ENCODE measurements at regions not wholly inside any gene's neighbourhood (a gene's known extent, or its start where the extent isn't known, plus 50 kb on each side); places are given as distances from the start of the nearest gene placed in this dataset.

DNA sequence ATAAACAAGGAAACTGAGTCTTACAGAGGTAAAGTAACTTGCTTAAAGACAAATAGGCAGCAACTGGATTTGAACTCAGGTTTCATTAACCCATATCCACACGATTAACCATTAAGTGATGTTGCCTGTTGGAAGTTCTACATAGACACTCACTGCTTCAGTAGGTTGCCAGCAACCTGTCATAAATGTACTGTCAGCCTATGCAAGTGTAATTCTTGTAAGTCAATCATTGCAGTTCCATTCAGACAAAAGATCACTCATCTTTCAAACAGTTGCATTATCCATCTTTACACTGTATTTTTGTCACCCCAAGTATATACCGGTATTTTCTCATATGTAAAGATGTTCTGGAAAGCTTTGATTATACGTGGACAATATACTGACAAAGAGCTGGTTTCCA, 676.9 kb upstream of the PCDH20 start:
- Histone ChIP-seq H3K27ac (ENCODE audit: low read length) (no peak overlapping the region), H3K36me3 (ENCODE audit: control insufficient read depth, insufficient read depth, low read length) (no peaks in the 10 kb centered on the region), H3K9me3 (ENCODE audit: control insufficient read depth, low read depth, low read length) (no peaks in the 10 kb centered on the region), H3K4me3 (ENCODE audit: low read length) (no peak overlapping the region), H3K27me3 (ENCODE audit: control insufficient read depth, insufficient read depth, low read length) (no peaks in the 10 kb centered on the region), H3K4me1 (ENCODE audit: control insufficient read depth, insufficient read depth, low read length) (no peaks in the 10 kb centered on the region)
- DNase-seq = no peak
- 100% methylated on average over 1 of the region's 3 CpGs for WGBS (ENCODE audit: insufficient coverage, low lambda C conversion rate)

DNA sequence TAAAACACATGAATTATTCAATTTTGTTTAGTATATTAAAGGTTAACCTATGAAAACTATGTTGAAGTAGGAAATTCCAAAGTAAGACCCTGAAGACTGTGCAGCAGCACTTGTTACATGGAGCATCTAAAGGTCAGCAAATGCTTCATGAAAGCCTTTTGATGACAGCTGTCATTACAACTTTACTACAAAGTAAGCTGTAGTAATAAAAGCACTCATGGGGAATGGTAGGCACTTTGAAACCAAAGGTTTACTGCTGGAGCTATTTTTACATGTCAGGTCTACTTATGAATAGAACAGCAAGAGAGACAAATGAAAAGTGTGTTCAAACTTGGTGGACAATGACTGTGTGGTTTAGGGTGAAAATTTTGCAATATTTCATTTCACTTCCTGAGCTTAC, 672.5 kb upstream of the PCDH20 start:
- Histone ChIP-seq H3K36me3 (ENCODE audit: control insufficient read depth, insufficient read depth, low read length) (no peaks in the 10 kb centered on the region), H3K27me3 (ENCODE audit: control insufficient read depth, insufficient read depth, low read length) (no peaks in the 10 kb centered on the region), H3K4me1 (ENCODE audit: control insufficient read depth, insufficient read depth, low read length) (no peaks in the 10 kb centered on the region), H3K27ac (ENCODE audit: low read length) (no peak overlapping the region), H3K4me3 (ENCODE audit: low read length) (no peak overlapping the region), H3K9me3 (ENCODE audit: control insufficient read depth, low read depth, low read length) (no peaks in the 10 kb centered on the region)
- DNase-seq = no peak

DNA sequence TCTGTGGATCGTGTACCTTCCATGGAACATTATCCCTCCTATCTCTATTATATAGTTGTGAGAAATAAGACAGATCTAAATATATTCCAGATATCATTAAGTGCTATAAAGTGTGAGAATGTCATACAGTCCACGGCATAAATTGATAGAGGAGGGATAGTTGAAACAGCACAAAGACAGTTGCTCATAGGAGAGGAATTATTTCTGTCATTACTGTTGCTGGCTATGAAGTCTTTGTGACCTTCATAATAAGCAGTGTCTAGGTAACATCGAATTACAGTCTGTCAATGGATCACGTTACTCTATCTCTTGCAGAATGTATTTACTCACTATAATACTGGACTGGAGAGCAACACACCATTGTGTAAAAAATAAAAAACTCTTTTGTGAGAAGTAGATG, 671.5 kb upstream of the PCDH20 start:
- WGBS (ENCODE audit: insufficient coverage, low lambda C conversion rate) = no CpG with 5 or more reads among the region's 4 CpGs
- Histone ChIP-seq H3K9me3 (ENCODE audit: control insufficient read depth, low read depth, low read length) (no peaks in the 10 kb centered on the region), H3K4me1 (ENCODE audit: control insufficient read depth, insufficient read depth, low read length) (no peaks in the 10 kb centered on the region), H3K27me3 (ENCODE audit: control insufficient read depth, insufficient read depth, low read length) (no peaks in the 10 kb centered on the region), H3K4me3 (ENCODE audit: low read length) (no peak overlapping the region), H3K27ac (ENCODE audit: low read length) (no peak overlapping the region), H3K36me3 (ENCODE audit: control insufficient read depth, insufficient read depth, low read length) (no peaks in the 10 kb centered on the region)
- no peak for DNase-seq

DNA sequence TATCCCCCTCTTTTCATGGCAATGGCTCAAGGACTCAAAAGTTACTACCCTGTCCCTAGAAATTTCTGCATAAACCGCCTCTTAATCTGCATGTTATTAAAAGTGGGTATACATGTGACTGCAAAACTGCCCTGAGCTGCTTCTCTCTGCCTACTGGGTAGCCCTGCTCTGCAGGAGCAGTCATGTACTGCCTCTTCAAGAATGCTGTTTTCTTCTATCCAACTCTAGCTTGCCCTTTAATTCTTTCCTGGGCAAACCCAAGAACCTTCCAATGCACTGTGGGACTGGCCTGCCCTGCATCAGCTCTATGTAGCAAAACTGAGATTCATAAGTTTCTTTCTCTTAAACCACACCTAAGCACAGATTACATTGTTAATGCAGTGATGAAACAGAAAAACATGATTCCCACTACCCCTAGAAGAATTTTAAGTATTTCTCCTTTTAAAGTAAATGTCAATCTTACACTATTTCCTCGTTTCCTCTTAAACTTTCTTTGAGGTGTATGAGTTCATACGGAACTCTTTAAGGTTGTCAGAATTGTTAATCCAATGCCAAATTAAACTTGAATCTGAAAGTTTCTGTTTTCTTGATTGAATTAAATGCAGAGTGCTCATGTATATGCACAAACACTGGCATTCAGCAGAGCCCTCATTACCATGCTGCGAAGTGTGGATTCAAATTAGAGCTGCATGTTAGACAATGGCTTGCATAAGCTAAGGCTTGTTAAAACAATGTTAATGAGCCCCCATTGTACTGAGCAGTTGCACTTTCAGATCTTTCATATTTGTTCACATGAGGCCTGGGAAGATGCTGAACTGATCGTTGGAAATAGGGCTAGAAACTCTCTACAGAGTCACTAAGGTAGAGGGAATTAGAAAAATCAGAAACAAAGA, 669.9 kb upstream of the PCDH20 start:
- no peaks in the 10 kb centered on the region for H3K36me3 ChIP-seq (ENCODE audit: control insufficient read depth, insufficient read depth, low read length)
- H3K27ac ChIP-seq (ENCODE audit: low read length) = no peak overlapping the region
- no peak for DNase-seq
- no peak overlapping the region for H3K4me3 ChIP-seq (ENCODE audit: low read length)
- no peaks in the 10 kb centered on the region for H3K27me3 ChIP-seq (ENCODE audit: control insufficient read depth, insufficient read depth, low read length)
- H3K9me3 ChIP-seq (ENCODE audit: control insufficient read depth, low read depth, low read length) = no peaks in the 10 kb centered on the region
- WGBS (ENCODE audit: insufficient coverage, low lambda C conversion rate) = 77% methylated on average over 3 of the region's 5 CpGs
- H3K4me1 ChIP-seq (ENCODE audit: control insufficient read depth, insufficient read depth, low read length) = no peaks in the 10 kb centered on the region

DNA sequence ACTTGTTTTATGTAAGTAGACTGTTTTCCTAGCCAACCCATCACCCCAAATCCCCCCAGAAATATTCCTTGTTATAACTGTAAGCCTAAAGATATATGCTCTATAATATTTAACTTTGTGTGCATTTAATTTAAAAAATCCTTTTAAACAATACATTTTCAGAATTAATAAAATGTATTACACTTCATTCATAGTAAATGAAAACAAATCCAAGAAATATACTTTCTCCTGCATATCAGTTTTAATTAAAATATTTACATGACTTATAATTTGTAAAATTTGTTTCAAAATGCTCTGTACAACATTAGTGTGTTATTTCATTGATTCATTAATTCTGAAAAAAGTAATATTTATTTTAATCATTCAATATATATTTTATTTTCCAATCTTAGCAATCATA, 669.1 kb upstream of the PCDH20 start:
- no peaks in the 10 kb centered on the region for H3K27me3 ChIP-seq (ENCODE audit: control insufficient read depth, insufficient read depth, low read length)
- H3K4me3 ChIP-seq (ENCODE audit: low read length) = no peak overlapping the region
- H3K36me3 ChIP-seq (ENCODE audit: control insufficient read depth, insufficient read depth, low read length) = no peaks in the 10 kb centered on the region
- H3K9me3 ChIP-seq (ENCODE audit: control insufficient read depth, low read depth, low read length) = no peaks in the 10 kb centered on the region
- H3K27ac ChIP-seq (ENCODE audit: low read length) = no peak overlapping the region
- DNase-seq = no peak
- no peaks in the 10 kb centered on the region for H3K4me1 ChIP-seq (ENCODE audit: control insufficient read depth, insufficient read depth, low read length)

DNA sequence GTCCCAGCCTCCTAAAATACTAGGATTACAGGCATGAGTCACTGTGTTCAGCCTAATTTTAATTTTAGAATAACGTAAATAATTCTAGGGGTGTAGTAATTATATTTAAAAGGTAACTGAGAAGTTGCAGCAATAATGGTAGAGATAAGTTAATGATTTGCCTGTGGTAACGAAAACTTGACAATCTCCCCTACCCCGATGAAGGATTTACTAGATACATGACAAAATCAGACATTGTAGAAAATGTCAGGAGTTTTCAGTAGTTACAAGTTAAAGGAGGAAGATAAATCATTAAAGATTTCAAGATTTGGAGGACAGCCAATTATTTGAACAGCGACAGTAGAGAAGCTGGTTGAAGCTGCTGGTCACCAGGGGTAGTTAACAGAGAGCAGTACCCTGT, 652.2 kb upstream of the PCDH20 start:
- no peak overlapping the region for H3K27ac ChIP-seq (ENCODE audit: low read length)
- no peaks in the 10 kb centered on the region for H3K27me3 ChIP-seq (ENCODE audit: control insufficient read depth, insufficient read depth, low read length)

DNA sequence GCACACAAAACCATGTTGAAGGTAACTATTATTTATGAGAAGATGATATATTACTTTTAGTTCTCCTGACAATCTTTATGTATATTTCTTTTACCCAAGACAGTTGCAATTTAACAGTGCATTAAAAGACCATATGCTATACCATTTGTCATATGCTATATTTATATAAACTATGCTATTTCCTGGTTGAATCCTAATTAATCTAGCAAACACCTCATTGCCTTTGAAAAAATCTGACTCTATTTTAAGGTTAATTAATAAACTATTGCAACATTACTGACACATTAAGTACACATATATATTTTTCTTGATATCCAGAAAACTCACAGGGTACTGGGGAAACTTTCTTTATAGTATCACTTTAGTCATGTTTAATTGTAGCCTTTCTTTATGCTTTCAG, 649.4 kb upstream of the PCDH20 start:
- H3K4me3 ChIP-seq (ENCODE audit: low read length) = no peak overlapping the region
- no peaks in the 10 kb centered on the region for H3K9me3 ChIP-seq (ENCODE audit: control insufficient read depth, low read depth, low read length)
- H3K36me3 ChIP-seq (ENCODE audit: control insufficient read depth, insufficient read depth, low read length) = no peaks in the 10 kb centered on the region
- no peak overlapping the region for H3K27ac ChIP-seq (ENCODE audit: low read length)
- H3K4me1 ChIP-seq (ENCODE audit: control insufficient read depth, insufficient read depth, low read length) = no peaks in the 10 kb centered on the region
- no peak for DNase-seq
- H3K27me3 ChIP-seq (ENCODE audit: control insufficient read depth, insufficient read depth, low read length) = no peaks in the 10 kb centered on the region

More for the DNA sequence above, 652.2 kb upstream of the PCDH20 start:
- Histone ChIP-seq H3K36me3 (ENCODE audit: control insufficient read depth, insufficient read depth, low read length) (no peaks in the 10 kb centered on the region), H3K9me3 (ENCODE audit: control insufficient read depth, low read depth, low read length) (no peaks in the 10 kb centered on the region), H3K4me3 (ENCODE audit: low read length) (no peak overlapping the region), H3K4me1 (ENCODE audit: control insufficient read depth, insufficient read depth, low read length) (no peaks in the 10 kb centered on the region)
- no peak for DNase-seq
- 75% methylated on average over 3 of the region's 4 CpGs for WGBS (ENCODE audit: insufficient coverage, low lambda C conversion rate)

DNA sequence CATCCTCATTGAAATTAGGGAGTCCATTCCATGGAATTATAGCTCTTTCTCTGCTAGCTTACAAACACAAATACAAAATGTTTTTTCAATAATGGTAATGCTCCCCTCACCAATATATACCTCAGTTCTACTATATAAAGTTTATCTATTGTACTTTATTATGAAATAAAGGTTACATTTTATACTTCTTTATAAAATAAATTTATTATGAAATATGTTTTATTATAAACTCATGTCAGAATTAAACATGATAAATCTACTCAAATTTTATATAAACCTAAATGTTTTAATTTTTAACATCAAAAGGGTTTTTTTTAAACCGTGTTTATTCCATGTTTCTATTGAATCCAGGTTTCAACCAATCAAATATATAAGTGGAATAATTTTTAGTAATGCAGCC, 646.1 kb upstream of the PCDH20 start:
- no peaks in the 10 kb centered on the region for H3K9me3 ChIP-seq (ENCODE audit: control insufficient read depth, low read depth, low read length)
- H3K27me3 ChIP-seq (ENCODE audit: control insufficient read depth, insufficient read depth, low read length) = no peaks in the 10 kb centered on the region
- no peaks in the 10 kb centered on the region for H3K4me1 ChIP-seq (ENCODE audit: control insufficient read depth, insufficient read depth, low read length)
- no peak for DNase-seq
- H3K27ac ChIP-seq (ENCODE audit: low read length) = no peak overlapping the region
- H3K36me3 ChIP-seq (ENCODE audit: control insufficient read depth, insufficient read depth, low read length) = no peaks in the 10 kb centered on the region
- WGBS (ENCODE audit: insufficient coverage, low lambda C conversion rate) = 100% methylated on average over 1 of the region's 1 CpG
- no peak overlapping the region for H3K4me3 ChIP-seq (ENCODE audit: low read length)

DNA sequence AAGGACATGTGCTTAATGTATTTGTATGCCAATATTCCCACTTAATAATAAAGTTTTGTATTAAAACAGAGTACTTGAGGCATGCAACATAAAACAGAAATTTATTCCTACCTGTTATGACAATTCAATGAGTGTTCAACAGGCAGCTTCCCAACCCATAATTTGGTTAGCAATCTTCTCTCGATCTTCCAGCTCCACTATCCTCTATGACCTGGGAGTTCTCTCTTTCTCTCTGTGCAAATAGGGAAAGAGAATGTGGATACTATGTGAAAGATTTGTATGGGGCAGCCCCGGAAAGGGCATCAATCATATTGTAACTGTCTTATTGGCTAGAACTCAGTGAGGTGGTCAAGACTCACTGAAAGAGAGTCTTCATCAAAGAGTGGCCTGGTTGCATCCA, 644.9 kb upstream of the PCDH20 start:
- no peaks in the 10 kb centered on the region for H3K9me3 ChIP-seq (ENCODE audit: control insufficient read depth, low read depth, low read length)
- no peak overlapping the region for H3K4me3 ChIP-seq (ENCODE audit: low read length)
- no peak overlapping the region for H3K27ac ChIP-seq (ENCODE audit: low read length)
- H3K4me1 ChIP-seq (ENCODE audit: control insufficient read depth, insufficient read depth, low read length) = no peaks in the 10 kb centered on the region
- no CpG with 5 or more reads among the region's 2 CpGs for WGBS (ENCODE audit: insufficient coverage, low lambda C conversion rate)
- H3K36me3 ChIP-seq (ENCODE audit: control insufficient read depth, insufficient read depth, low read length) = no peaks in the 10 kb centered on the region
- DNase-seq = no peak
- H3K27me3 ChIP-seq (ENCODE audit: control insufficient read depth, insufficient read depth, low read length) = no peaks in the 10 kb centered on the region

DNA sequence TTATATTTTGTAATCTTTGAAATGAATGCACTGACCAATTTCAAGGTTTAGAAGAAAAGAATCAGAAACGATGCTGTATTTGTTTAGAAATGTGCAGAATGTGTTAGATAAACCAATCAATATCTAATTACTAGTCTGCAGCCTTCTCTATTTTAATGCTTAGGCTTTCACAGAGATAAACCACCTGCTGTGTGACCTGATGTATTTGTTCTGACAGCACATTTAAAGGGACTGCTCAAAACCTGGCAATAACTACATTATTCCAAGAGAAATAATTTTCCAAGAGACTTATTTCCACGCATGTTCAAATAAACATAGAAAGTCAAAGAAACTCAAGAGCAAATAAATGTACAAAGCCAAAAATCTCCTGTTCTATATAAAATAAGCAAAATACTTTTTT, 641.6 kb upstream of the PCDH20 start:
- Histone ChIP-seq H3K4me3 (ENCODE audit: low read length) (no peak overlapping the region), H3K9me3 (ENCODE audit: control insufficient read depth, low read depth, low read length) (no peaks in the 10 kb centered on the region), H3K36me3 (ENCODE audit: control insufficient read depth, insufficient read depth, low read length) (no peaks in the 10 kb centered on the region), H3K27ac (ENCODE audit: low read length) (no peak overlapping the region), H3K27me3 (ENCODE audit: control insufficient read depth, insufficient read depth, low read length) (no peaks in the 10 kb centered on the region), H3K4me1 (ENCODE audit: control insufficient read depth, insufficient read depth, low read length) (no peaks in the 10 kb centered on the region)
- 60% methylated on average over 1 of the region's 2 CpGs for WGBS (ENCODE audit: insufficient coverage, low lambda C conversion rate)
- no peak for DNase-seq

DNA sequence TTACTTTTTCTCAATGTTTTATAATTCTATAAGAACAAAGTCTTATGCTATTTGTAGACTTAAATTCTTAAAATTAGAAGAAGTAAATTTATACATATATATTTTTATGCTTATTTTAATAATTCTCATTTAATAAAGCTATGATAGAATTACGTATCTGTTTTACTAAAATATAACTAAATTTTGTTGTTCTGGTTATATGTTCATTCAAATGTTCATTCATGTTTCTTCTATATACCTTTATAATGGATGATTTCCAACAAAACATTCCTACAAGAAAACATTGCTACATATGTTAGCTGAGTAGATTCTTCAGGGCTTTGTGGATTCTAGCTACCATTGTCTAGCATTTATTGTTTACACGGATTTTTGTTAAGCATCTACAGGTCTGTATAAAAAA, 634.3 kb upstream of the PCDH20 start:
- Histone ChIP-seq H3K4me3 (ENCODE audit: low read length) (no peak overlapping the region), H3K4me1 (ENCODE audit: control insufficient read depth, insufficient read depth, low read length) (no peaks in the 10 kb centered on the region), H3K9me3 (ENCODE audit: control insufficient read depth, low read depth, low read length) (peaks cover 7% of the 10 kb centered on the region), H3K27me3 (ENCODE audit: control insufficient read depth, insufficient read depth, low read length) (no peaks in the 10 kb centered on the region), H3K27ac (ENCODE audit: low read length) (no peak overlapping the region), H3K36me3 (ENCODE audit: control insufficient read depth, insufficient read depth, low read length) (no peaks in the 10 kb centered on the region)
- WGBS (ENCODE audit: insufficient coverage, low lambda C conversion rate) = 100% methylated on average over 2 of the region's 2 CpGs
- no peak for DNase-seq
